Amniotic stem cell (primary cell): ENCODE measurements at regions not wholly inside any gene's neighbourhood (a gene's known extent, or its start where the extent isn't known, plus 50 kb on each side); places are given as distances from the start of the nearest gene placed in this dataset.

ENCODE experiments used
- DNase-seq: peaks from one replicate; lab custom pipeline; 2025; lab: John Stamatoyannopoulos, UW

GRCh38 chr1:185645686-185646085 is 88.5 kb upstream of the HMCN1 start:
- no peak for DNase-seq

GRCh38 chr1:185645162-185645640 is 89.0 kb upstream of the HMCN1 start:
- no peak for DNase-seq

- no peak for DNase-seq
Observed at GRCh38 chr1:185644531-185644930, 89.7 kb upstream of the HMCN1 start.

GRCh38 chr1:185636848-185637247 is 97.3 kb upstream of the HMCN1 start:
- no peak for DNase-seq

DNA sequence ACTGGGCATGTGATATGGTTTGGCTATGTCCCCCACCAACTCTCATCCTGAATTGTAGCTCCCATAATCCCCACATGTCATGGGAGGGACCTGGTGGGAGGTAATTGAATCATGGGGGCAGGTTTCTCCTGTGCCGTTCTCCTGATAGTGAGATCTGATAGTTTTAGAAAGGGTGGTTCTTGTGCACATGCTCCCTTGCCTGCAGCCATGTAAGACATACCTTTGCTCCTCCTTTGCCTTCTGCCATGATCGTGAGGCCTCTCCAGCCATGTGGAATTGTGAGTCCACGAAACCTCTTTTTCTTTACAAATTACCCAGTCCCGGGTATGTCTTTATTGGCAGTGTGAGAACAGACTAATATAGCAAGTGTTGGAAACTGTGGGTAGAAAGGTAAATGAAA is 99.5 kb upstream of the HMCN1 start:
- DNase-seq, result no peak

- DNase-seq, result no peak
Observed at GRCh38 chr1:185632659-185633423, 101.3 kb upstream of the HMCN1 start.

DNA sequence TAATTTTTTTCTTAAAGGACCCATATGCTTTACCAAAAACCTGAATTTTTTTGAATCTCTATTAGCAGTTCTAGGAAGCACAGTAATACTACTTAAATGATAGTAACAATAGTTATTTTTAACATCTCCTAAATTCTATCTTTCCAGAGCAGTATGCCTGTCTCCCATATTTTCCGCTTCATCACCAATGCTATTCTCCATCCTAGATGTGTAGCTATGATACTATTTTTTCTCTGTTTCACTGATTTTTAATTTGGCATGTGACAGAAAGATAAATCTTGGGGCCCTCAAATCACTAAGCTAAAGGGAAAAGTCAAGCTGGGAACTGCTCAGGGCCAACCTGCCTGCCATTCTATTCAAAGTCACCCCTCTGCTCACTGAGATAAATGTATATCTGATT is 102.3 kb upstream of the HMCN1 start:
- no peak for DNase-seq

DNA sequence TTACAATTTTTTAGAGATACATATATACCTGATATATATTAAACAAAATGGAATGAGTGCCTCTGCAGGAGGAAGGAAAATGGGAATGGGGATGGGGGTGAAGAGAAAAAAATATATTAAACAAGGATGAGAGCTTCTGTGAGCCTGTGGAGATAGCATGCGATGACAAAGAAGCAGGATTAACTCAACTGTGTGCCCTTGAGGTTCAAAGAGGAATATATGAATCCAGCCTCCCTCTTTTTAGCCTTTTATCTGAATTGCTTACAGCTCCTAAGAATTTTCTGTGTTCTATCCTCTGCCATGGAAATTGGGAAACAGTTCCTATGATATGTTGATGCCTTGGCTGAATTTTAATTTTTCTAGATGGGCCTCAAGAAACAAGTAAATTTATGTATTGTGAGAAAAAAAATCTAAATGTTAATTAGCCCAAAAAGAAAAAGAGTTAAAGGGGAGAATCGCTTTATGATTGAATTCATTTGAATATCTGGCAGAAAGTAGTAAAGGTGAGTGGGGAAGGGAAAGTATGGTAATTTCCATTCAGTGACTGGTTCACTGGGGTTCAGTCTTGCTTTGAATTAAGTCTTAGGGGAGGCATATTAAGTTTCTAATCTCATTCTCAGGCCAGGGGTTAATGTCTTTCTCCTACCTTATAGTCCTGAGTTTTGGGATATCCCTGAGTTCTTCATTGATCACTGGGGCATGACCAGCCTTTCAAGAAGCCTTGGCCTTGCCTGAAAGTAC is 106.3 kb upstream of the HMCN1 start:
- no peak for DNase-seq

DNA sequence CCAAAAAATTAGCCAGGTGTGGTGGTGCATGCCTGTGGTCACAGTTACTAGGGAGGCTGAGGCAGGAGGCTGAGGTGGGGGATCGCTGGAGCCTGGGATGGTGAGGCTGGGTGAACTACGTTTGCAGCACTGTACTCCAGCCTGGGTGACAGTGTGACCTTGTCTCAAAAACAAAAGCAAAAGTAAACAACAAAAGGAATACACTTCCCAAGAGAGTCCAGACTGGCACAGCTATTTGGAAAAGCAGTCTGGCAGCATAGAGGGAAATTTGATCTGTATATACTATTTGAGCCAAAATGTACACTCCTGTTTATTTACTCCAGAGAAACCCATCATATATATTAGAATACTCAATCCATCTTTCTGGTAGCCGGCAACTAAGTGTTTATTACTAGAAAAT is 107.0 kb upstream of the HMCN1 start:
- DNase-seq, result no peak

- no peak for DNase-seq
Observed at GRCh38 chr1:185626344-185626743, 107.8 kb upstream of the HMCN1 start.

DNA sequence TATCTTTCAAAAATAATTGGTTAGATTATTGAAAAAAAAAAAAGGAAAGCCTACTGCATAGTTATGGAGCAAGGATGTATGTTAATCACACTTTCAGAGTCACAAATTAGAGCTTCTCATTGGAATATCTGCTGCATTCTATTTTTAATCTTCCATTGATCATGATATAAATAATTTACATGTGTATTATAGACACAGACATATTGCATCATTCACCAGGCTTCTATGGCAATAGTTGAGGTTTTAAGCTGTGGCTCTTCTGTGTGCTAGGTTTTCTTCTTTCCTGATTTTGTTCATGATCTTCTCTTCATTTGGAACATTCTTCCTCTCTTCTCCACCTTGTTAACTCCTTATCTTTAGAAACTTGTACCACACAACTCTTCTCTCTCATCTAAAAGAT is 123.2 kb upstream of the HMCN1 start:
- no peak for DNase-seq

- DNase-seq, result no peak
Observed at GRCh38 chr1:185608177-185608576, 126.0 kb upstream of the HMCN1 start.

GRCh38 chr1:185603158-185603557 is 131.0 kb upstream of the HMCN1 start:
- no peak for DNase-seq

- no peak for DNase-seq
Observed at GRCh38 chr1:185601189-185601588, 133.0 kb upstream of the HMCN1 start.

GRCh38 chr1:185600641-185601040 is 133.6 kb upstream of the HMCN1 start:
- no peak for DNase-seq

DNA sequence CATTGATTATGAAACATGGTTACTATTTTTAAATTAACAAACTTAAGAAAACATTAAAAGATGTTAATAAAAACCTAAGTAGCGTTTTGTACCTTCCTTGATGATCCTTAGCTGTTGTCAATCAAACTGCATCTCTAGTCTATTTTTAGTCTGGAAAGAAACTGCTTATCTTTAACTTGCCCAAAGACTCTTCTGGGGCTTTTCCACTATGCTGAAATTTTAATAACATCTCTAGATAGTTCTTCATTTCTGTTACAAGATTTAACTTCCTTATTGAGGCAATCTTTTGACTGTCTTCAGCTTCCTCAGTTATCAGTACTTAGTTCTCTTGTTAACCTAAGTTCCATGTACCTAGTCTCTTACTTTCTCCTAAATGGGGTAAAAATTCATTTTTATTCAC is 135.9 kb upstream of the HMCN1 start:
- DNase-seq, result no peak

- peak; percentile 6 for DNase-seq
Observed at GRCh38 chr1:185595835-185596667, 138.1 kb upstream of the HMCN1 start.

DNA sequence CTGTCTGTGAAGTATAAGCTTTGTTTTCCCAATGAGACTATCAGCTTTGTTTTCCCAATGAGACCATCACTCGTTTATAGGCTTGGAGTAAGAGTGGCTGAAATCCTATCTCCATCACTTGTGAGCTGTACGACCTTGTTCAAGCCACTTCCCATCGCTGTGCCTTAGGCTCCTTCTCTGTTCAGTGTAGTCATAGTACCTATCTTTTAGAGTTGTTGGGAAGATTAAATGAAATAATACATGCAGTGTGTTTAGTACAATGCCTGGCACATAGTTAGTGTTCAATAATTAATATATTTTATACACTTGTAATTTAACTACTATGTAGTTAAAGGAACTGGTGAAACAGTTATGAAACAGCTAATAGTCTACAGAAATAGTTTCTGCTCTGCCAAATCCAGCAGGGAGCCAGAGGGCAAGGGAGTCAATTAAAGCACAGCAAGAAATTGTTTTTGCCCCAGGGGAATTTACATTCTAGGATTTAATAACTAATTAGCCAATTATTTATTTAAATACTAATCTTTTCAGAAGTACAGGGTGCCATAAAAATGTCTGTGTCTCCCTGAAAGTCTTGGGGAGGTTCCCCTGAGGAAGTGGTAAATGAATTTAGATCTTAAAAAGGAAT is 139.3 kb upstream of the HMCN1 start:
- DNase-seq, result no peak

- no peak for DNase-seq
Observed at GRCh38 chr1:185593271-185593670, 140.9 kb upstream of the HMCN1 start.

GRCh38 chr1:185585770-185586169 is 148.4 kb upstream of the HMCN1 start:
- DNase-seq, result no peak

GRCh38 chr1:185581961-185582725 is 152.0 kb upstream of the HMCN1 start:
- no peak for DNase-seq
